Lower leg skin (tissue), 4 donors: ENCODE measurements at regions not wholly inside any gene's neighbourhood (a gene's known extent, or its start where the extent isn't known, plus 50 kb on each side); places are given as distances from the start of the nearest gene placed in this dataset.

Experiments
- DNase-seq, 2 donors: peaks; one replicate each; pipeline ENCODE4 v3.0.0-alpha.2; 2019; ENCODE audit warnings: low spot score in 2 of 2
- H3K4me3 ChIP-seq: fragments of 200-600 bp; sonication (generic); 2 replicates; pipeline ENCODE4 v1.5.1; 2017; ENCODE audit warnings: mild to moderate bottlenecking, low read depth; ENCODE audit not compliant: poor library complexity, severe bottlenecking
- CTCF ChIP-seq, 3 donors: fragments of 450-650 bp; IDR thresholded peaks; one replicate each; pipeline ENCODE4 v1.5.1; 2016; ENCODE audit warnings: antibody characterized with exemption in 3 of 3, mild to moderate bottlenecking in 3 of 3, moderate library complexity in 2 of 3
- POLR2A ChIP-seq, 2 donors: fragments of 450-650 bp; IDR thresholded peaks; one replicate each; pipeline ENCODE4 v1.6.1; 2016 to 2017; ENCODE audit warnings: antibody characterized with exemption in 2 of 2, mild to moderate bottlenecking in 1 of 2, moderate library complexity in 1 of 2
- WGBS, 2 donors: methylation state at CpG; one replicate each; pipeline ENCODE4 v1.1.5; 2018; 5-methylcytosine and 5-hydroxymethylcytosine counted together
- intact Hi-C: fragments of 100-400 bp; cut with DNase I; formaldehyde crosslinking; loops from one replicate; pipeline ENCODE4 v1.15.0; 2023; ENCODE audit warnings: low total_unique reads

DNA sequence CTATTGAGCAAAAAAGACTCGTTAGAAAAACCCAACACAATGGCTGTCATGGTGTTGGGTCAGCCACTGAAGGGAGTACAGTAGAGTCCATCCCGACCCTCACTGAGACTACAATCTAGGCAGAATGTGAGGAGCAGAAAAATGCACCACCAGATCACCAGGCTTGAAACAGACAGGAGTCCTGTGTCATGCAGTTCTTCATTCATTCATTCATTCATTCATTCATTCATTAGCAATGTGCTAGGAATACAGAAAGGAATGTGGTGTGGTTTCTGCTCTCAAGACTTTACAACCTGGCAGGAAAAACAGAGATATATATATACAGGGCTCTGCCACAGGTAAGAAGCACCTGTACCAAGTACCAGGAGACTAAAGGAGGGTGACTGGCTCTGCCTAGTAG lies 392.3 kb downstream of the OMA1 start:
- DNase-seq, result no peak
- H3K4me3 ChIP-seq, result no peak overlapping the region
- WGBS, 2 donors, result 88 to 94% methylated on average over 2 of the region's 2 CpGs
- no peak for TF ChIP-seq CTCF (IDR thresholded peaks at IDR 0.05)
- no peak for TF ChIP-seq POLR2A (IDR thresholded peaks at IDR 0.05)
- intact Hi-C loops, result no loop called here

- intact Hi-C loops, result no loop called here
- no peak for DNase-seq
- TF ChIP-seq POLR2A (IDR thresholded peaks at IDR 0.05), result no peak
- TF ChIP-seq CTCF (IDR thresholded peaks at IDR 0.05), result no peak
- WGBS, 2 donors, result 92 to 93% methylated on average over 3 of the region's 3 CpGs
- no peak overlapping the region for H3K4me3 ChIP-seq
These were observed 393.8 kb downstream of the OMA1 start for GRCh38 chr1:58152697-58153096.

DNA sequence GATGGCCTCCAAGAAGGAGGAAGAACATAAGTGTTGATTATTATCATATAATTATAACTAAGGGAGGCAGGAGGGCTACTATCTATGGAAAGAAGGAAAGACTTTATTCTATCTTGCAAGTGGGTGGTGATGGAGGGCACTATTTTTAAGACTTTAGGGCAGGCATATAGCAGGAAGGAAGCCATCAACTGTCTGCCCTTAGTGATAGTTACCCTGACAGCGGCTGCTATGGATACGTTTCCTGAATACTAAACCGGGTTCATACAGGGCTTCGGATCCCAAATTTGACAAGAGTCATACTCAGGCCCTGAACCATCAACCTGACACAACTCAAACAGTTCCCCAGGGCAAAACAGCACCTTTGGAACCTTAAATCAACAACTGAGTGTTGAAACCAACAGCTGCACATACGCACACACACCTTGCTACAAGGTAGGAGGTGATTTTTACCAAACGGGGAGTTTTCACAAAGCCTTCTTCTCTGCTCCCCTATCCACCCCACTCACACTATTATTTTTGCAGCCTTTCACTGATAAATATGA lies 397.2 kb downstream of the OMA1 start:
- intact Hi-C loops, result no loop called here
- no peak for DNase-seq
- no peak overlapping the region for H3K4me3 ChIP-seq
- 66 to 73% methylated on average over 6 of the region's 6 CpGs for WGBS, 2 donors
- TF ChIP-seq CTCF (IDR thresholded peaks at IDR 0.05) (no peak), POLR2A (IDR thresholded peaks at IDR 0.05) (no peak)

DNA sequence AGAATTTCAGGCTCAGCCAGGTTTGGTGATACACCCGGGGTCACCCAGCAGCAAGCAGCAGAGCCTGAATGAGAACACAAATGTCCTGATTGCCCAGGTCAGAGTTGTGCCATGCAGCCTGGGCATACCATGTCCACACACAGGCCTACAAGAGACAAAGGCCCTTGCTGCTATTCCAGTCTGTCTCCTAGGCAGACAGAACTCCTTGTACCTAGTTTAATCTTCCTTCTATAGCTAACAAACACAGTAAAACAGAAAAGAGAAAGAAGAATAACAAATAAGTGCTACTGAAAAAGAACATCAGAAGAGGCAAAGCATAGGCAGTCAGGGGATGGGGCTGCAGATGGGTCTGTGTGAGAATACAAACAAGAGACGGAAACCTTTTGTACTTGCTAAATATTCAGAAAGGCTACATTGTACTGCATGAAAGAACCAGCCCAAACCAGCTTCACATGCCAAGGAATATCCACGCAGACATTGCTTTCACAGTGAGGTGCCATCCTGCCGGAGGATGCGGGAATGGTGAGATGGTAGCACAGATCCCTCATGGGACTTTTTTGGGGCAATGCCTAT lies 401.7 kb downstream of the OMA1 start:
- TF ChIP-seq POLR2A (IDR thresholded peaks at IDR 0.05) (no peak), CTCF (IDR thresholded peaks at IDR 0.05) (no peak)
- DNase-seq, result no peak
- intact Hi-C loops, result no loop called here
- 85 to 88% methylated on average over 5 of the region's 5 CpGs for WGBS, 2 donors
- H3K4me3 ChIP-seq, result no peak overlapping the region

GRCh38 chr1:58143972-58144697 lies 402.4 kb downstream of the OMA1 start:
- H3K4me3 ChIP-seq, result no peak overlapping the region
- TF ChIP-seq POLR2A (IDR thresholded peaks at IDR 0.05), result no peak
- no peak for TF ChIP-seq CTCF (IDR thresholded peaks at IDR 0.05)
- 46 to 51% methylated on average over 4 of the region's 4 CpGs for WGBS, 2 donors
- no peak for DNase-seq
- intact Hi-C loops, result no loop called here
